ENCODE measurements at regions not wholly inside any gene's neighbourhood (a gene's known extent, or its start where the extent isn't known, plus 50 kb on each side); places are given as distances from the start of the nearest gene placed in this dataset.

DNA sequence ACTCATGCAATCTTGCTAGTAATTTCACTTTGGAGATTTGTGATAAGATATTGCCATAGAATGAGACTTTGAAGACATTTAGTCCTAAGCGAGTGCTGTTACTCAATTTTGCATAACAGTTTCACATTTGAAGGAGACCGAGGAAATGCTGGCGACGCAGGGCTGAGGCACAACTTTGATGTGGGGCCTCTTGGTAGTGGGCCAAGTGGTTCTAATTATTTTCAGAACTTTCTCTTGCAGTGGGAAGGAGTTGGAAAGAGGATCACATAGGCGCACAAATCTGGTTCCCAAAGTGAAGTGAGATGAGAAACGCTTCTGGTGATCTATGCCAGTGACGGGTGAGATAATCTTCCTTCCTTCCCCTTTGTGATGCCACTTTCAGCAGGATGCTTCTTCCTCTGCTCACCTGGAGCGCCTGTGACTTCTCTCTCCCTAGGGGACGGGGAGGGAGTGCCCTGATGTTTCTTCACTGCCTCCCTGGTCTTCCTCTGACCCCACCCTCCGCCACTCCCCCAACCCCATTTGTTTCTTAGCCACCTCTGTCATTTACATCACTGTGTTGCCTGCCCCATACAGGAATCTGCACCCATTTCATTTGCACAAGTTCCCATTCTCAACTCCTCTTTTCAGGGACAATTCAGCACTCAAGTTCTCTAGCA is 138.9 kb upstream of the MID1 start:
- H3K9me3 ChIP-seq (ENCODE audit: severe bottlenecking): no peaks in the 10 kb centered on the region
- peaks cover 3% of the 10 kb centered on the region for H3K27me3 ChIP-seq (ENCODE audit: insufficient read depth, low read depth, severe bottlenecking)
- no peak overlapping the region for H3K4me3 ChIP-seq (ENCODE audit: low read depth, low read length)
- H3K27ac ChIP-seq: no peak overlapping the region
- TF ChIP-seq, protein P1, sequence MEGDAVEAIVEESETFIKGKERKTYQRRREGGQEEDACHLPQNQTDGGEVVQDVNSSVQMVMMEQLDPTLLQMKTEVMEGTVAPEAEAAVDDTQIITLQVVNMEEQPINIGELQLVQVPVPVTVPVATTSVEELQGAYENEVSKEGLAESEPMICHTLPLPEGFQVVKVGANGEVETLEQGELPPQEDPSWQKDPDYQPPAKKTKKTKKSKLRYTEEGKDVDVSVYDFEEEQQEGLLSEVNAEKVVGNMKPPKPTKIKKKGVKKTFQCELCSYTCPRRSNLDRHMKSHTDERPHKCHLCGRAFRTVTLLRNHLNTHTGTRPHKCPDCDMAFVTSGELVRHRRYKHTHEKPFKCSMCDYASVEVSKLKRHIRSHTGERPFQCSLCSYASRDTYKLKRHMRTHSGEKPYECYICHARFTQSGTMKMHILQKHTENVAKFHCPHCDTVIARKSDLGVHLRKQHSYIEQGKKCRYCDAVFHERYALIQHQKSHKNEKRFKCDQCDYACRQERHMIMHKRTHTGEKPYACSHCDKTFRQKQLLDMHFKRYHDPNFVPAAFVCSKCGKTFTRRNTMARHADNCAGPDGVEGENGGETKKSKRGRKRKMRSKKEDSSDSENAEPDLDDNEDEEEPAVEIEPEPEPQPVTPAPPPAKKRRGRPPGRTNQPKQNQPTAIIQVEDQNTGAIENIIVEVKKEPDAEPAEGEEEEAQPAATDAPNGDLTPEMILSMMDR (IDR thresholded peaks at IDR 0.05; ENCODE audit: low read depth, low read length): no peak
- H3K36me3 ChIP-seq: no peaks in the 10 kb centered on the region
- DNase-seq: no peak

DNA sequence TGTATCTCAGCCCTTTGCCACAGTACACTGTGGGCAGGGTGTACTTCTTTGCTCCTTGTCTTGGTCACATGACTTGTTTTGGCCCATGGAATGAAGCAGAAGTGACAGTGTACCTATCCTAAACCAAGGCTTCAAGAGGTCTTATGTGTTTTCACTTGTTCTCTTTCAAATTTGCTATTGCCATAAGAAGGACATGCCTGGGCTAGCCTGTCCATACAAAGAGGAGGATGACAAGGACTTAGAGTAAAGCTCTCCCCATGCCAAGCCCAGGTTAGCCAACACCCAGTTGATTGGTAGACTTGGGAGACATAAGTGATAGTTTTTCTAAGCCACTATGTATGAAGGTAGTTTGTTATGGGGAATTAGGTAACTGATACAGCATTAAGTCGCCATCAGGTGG is 141.1 kb upstream of the MID1 start:
- TF ChIP-seq, protein P1 (IDR thresholded peaks at IDR 0.05; ENCODE audit: low read depth, low read length): no peak
- Histone ChIP-seq H3K4me3 (ENCODE audit: low read depth, low read length) (no peak overlapping the region), H3K9me3 (ENCODE audit: severe bottlenecking) (no peaks in the 10 kb centered on the region), H3K27me3 (ENCODE audit: insufficient read depth, low read depth, severe bottlenecking) (peaks cover 3% of the 10 kb centered on the region), H3K36me3 (no peaks in the 10 kb centered on the region), H3K27ac (no peak overlapping the region)
- DNase-seq: no peak

DNA sequence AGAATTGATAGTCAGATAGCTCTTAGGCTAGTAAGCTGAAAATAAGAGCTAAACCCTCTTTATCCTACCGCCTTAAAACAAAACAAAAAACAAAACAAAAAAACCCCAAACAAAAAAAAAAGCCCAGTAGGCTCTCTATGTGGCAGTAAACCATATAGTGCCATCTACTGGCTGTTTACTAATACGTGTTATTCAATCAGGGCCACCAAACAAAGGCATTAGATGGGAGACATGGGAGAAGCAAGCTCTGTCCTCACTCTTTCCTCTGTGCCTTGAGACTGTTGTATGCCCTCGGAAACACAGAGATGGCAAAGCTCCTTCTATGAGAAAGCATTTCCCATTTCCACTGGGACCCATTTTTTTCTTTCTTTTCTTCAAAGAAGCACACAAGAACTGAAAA is 148.8 kb upstream of the MID1 start:
- Histone ChIP-seq H3K9me3 (ENCODE audit: severe bottlenecking) (no peaks in the 10 kb centered on the region), H3K27ac (no peak overlapping the region), H3K4me3 (ENCODE audit: low read depth, low read length) (no peak overlapping the region), H3K36me3 (no peaks in the 10 kb centered on the region), H3K27me3 (ENCODE audit: insufficient read depth, low read depth, severe bottlenecking) (no peaks in the 10 kb centered on the region)
- TF ChIP-seq, protein P1 (IDR thresholded peaks at IDR 0.05; ENCODE audit: low read depth, low read length): peak; percentile 55
- DNase-seq: no peak

DNA sequence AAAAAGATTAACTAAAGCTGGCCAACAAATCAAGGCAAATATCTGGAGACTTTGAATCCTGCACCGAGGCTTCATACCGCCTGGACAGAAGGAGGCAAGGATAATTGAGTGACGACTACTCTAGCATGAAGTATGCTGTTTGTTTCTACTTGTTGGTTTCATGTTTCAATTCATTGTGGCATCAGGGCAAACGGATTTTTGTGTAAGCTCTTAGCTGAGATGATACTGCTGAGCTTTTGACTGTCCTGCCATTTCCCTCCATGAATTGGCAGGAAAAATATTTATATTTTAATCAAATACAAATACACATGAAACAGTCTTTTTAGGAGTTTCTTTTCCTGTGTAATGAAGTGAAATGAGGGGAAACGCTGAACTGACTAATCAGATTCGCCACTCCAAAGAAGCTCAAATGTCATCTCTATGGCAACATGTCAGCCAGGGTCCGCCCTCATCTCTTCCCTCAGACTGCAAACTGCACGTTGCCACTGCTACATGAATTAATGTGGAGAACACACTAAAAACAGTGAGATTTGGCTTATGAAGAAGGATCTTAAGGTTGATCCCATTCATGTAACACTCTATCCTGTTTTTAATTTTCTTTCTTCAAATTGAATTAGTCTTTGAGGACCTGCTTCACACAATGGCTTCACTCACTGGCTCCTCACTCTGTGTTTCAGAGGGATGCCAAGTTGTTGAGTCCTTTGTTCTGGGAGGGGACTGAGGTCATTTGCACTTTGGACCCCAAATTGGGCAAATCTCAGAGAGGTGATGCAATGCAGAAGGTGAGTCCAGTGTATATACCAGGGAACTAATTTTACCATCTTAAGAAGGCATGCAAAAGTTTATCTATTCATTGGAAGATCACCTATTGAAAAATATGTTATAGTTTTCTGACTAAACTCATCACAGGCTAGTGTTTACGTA is 149.6 kb upstream of the MID1 start:
- Histone ChIP-seq H3K4me3 (ENCODE audit: low read depth, low read length) (no peak overlapping the region), H3K36me3 (no peaks in the 10 kb centered on the region), H3K27ac (no peak overlapping the region), H3K9me3 (ENCODE audit: severe bottlenecking) (no peaks in the 10 kb centered on the region), H3K27me3 (ENCODE audit: insufficient read depth, low read depth, severe bottlenecking) (no peaks in the 10 kb centered on the region)
- DNase-seq: no peak
- TF ChIP-seq, protein P1 (IDR thresholded peaks at IDR 0.05; ENCODE audit: low read depth, low read length): no peak

DNA sequence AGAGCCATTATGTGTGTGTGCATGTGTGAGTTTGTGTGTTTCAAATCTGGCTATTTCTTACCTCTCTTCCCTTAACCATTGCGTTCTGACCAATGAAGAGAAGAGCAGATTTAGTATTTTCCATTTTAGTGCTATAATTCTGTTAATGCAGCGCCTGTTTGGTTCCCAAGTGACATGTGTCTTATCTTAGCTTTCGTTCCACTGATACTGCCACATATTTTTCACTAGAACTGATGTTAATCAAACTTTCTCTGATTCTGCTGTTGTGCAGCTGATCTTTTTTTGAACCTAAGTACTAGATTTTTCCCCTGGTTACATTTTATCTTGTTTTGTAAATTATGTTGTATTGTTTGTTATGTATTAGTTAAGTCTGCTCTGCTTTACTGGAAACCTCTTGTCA is 152.9 kb upstream of the MID1 start:
- H3K27ac ChIP-seq: no peak overlapping the region
- TF ChIP-seq, protein P1 (IDR thresholded peaks at IDR 0.05; ENCODE audit: low read depth, low read length): no peak
- H3K9me3 ChIP-seq (ENCODE audit: severe bottlenecking): no peaks in the 10 kb centered on the region
- H3K36me3 ChIP-seq: no peaks in the 10 kb centered on the region
- no peaks in the 10 kb centered on the region for H3K27me3 ChIP-seq (ENCODE audit: insufficient read depth, low read depth, severe bottlenecking)
- no peak overlapping the region for H3K4me3 ChIP-seq (ENCODE audit: low read depth, low read length)
- DNase-seq: no peak

Data from WERI-Rb-1 (cell line).